Bronchial epithelial cell (primary cell): ENCODE measurements at regions not wholly inside any gene's neighbourhood (a gene's known extent, or its start where the extent isn't known, plus 50 kb on each side); places are given as distances from the start of the nearest gene placed in this dataset.

Experiments
- DNase-seq: peaks from one replicate; pipeline ENCODE4 v3.0.0-alpha.2; 2010; ENCODE audit warnings: low read depth
- FAIRE-seq: peaks from 2 replicates; lab custom pipeline; 2011; peaks lifted over from hg19 to GRCh38; lab: Jason Lieb, UNC
- H3K27me3 ChIP-seq: 2 replicates; pipeline ENCODE4 v1.5.1; 2011; ENCODE audit warnings: low read length; ENCODE audit not compliant: control insufficient read depth, insufficient read depth
- H3K36me3 ChIP-seq: 2 replicates; pipeline ENCODE4 v1.5.1; 2011; ENCODE audit warnings: low read length; ENCODE audit not compliant: control insufficient read depth, insufficient read depth
- H3K4me3 ChIP-seq: 2 replicates; pipeline ENCODE4 v1.5.1; 2011; ENCODE audit warnings: mild to moderate bottlenecking, low read depth, low read length, control low read depth
- CTCF ChIP-seq: IDR thresholded peaks from 2 replicates; pipeline ENCODE4 v1.5.1; 2011; ENCODE audit warnings: mild to moderate bottlenecking, moderate library complexity, low read length, control low read depth, inconsistent platforms; ENCODE audit not compliant: insufficient read depth, severe bottlenecking

- Histone ChIP-seq H3K4me3 (no peak overlapping the region), H3K36me3 (no peaks in the 10 kb centered on the region), H3K27me3 (no peaks in the 10 kb centered on the region)
- FAIRE-seq (peak; percentile 32), DNase-seq (no peak)
- no peak for TF ChIP-seq CTCF
Measured at GRCh38 chr9:13675638-13676000, 396.1 kb upstream of the MPDZ start.

- FAIRE-seq (peak; percentile 66), DNase-seq (no peak)
- Histone ChIP-seq H3K4me3 (no peak overlapping the region), H3K36me3 (no peaks in the 10 kb centered on the region), H3K27me3 (no peaks in the 10 kb centered on the region)
- TF ChIP-seq CTCF = no peak
Measured at GRCh38 chr9:13674926-13675637, 395.6 kb upstream of the MPDZ start.

- no peaks in the 10 kb centered on the region for H3K27me3 ChIP-seq
- H3K4me3 ChIP-seq = no peak overlapping the region
- DNase-seq (no peak), FAIRE-seq (no peak)
- no peaks in the 10 kb centered on the region for H3K36me3 ChIP-seq
- no peak for TF ChIP-seq CTCF
Measured at GRCh38 chr9:13673348-13673747, 393.9 kb upstream of the MPDZ start.

GRCh38 chr9:13665418-13666066, 386.1 kb upstream of the MPDZ start:
- no peak overlapping the region for H3K4me3 ChIP-seq
- H3K27me3 ChIP-seq = no peaks in the 10 kb centered on the region
- DNase-seq = peak; percentile 1

GRCh38 chr9:13661014-13661413, 381.5 kb upstream of the MPDZ start:
- no peak overlapping the region for H3K4me3 ChIP-seq
- no peaks in the 10 kb centered on the region for H3K27me3 ChIP-seq
- DNase-seq (no peak), FAIRE-seq (no peak)
- no peaks in the 10 kb centered on the region for H3K36me3 ChIP-seq
- no peak for TF ChIP-seq CTCF

More at GRCh38 chr9:13665418-13666066, 386.1 kb upstream of the MPDZ start:
- FAIRE-seq = no peak
- no peak for TF ChIP-seq CTCF
- H3K36me3 ChIP-seq = no peaks in the 10 kb centered on the region
